Panc1 (cell line): ENCODE measurements at regions not wholly inside any gene's neighbourhood (a gene's known extent, or its start where the extent isn't known, plus 50 kb on each side); places are given as distances from the start of the nearest gene placed in this dataset.

Source experiments
- ATAC-seq: fragments of 200-7000 bp; cut with Tn5 transposase; 2 replicates; pipeline ENCODE4 v1.9.1; 2020; ENCODE audit warnings: mild to moderate bottlenecking, moderate library complexity
- BruUV-seq: library from RNA; stranded (reverse); fragments of 400-500 nt; replicated peaks from 2 replicates; lab custom pipeline; 2021; lab: Mats Ljungman, UMichigan
- CTCF ChIA-PET: fragments of 300-600 bp; sonication (Branson Sonifier 250); formaldehyde crosslinking; loops from one replicate; lab custom pipeline; 2022; ENCODE audit warnings: antibody characterized with exemption; lab: Charles Lee
- POLR2A ChIA-PET: fragments of 300-600 bp; sonication (Branson Sonifier 250); formaldehyde crosslinking; loops from one replicate; lab custom pipeline; 2022; ENCODE audit warnings: antibody characterized with exemption; lab: Charles Lee
- DNase-seq: peaks from one replicate; pipeline ENCODE4 v3.0.0-alpha.2; 2010; ENCODE audit warnings: low read depth, low spot score
- H3K27ac ChIP-seq: 2 replicates; pipeline ENCODE4 v1.5.1; 2011; ENCODE audit warnings: mild to moderate bottlenecking, low read length, inconsistent platforms
- H3K27me3 ChIP-seq: fragments of 200-500 bp; sonication (Bioruptor generic); 2 replicates; pipeline ENCODE4 v1.6.0; 2014; ENCODE audit warnings: low read length, inconsistent platforms; ENCODE audit not compliant: control insufficient read depth, insufficient read depth
- H3K36me3 ChIP-seq: fragments of 200-500 bp; sonication (Bioruptor generic); 2 replicates; pipeline ENCODE4 v1.5.1; 2014; ENCODE audit warnings: inconsistent platforms, mild to moderate bottlenecking, low read length, moderate library complexity; ENCODE audit not compliant: control insufficient read depth, insufficient read depth
- H3K4me1 ChIP-seq: 2 replicates; pipeline ENCODE4 v1.5.1; 2011; ENCODE audit warnings: inconsistent platforms, mild to moderate bottlenecking, low read length, moderate library complexity; ENCODE audit not compliant: control insufficient read depth, insufficient read depth
- H3K4me3 ChIP-seq, 2 experiments: 2 replicates each; pipeline ENCODE4 v1.5.1; 2011 to 2012; ENCODE audit warnings: low read depth in 2 of 2, low read length in 2 of 2, mild to moderate bottlenecking in 2 of 2, inconsistent platforms in 1 of 2, moderate library complexity in 1 of 2
- H3K9me3 ChIP-seq: fragments of 200-500 bp; sonication (Bioruptor generic); 2 replicates; pipeline ENCODE4 v1.5.1; 2014; ENCODE audit warnings: low read depth, mild to moderate bottlenecking, inconsistent platforms, low read length, moderate library complexity; ENCODE audit not compliant: control insufficient read depth, insufficient read depth
- CTCF ChIP-seq: fragments of 450-650 bp; IDR thresholded peaks from 2 replicates; pipeline ENCODE4 v1.5.1; 2017; ENCODE audit warnings: mild to moderate bottlenecking
- POLR2AphosphoS5 ChIP-seq: IDR thresholded peaks from 2 replicates; pipeline ENCODE4 v1.6.1; 2012; ENCODE audit warnings: mild to moderate bottlenecking, low read depth, low read length, moderate library complexity
- REST ChIP-seq, 2 experiments: IDR thresholded peaks; 2 replicates each; pipeline ENCODE4 v1.6.1; 2011 to 2012; ENCODE audit warnings: low read depth in 2 of 2, control low read depth in 1 of 2, low read length in 1 of 2, mild to moderate bottlenecking in 1 of 2, moderate library complexity in 1 of 2; ENCODE audit not compliant: insufficient read depth in 1 of 2
- SIN3A ChIP-seq: IDR thresholded peaks from 2 replicates; pipeline ENCODE4 v1.6.1; 2012; ENCODE audit warnings: low read depth, mild to moderate bottlenecking, low read length, moderate library complexity, borderline replicate concordance; ENCODE audit not compliant: insufficient read depth
- TCF7L2 ChIP-seq: IDR thresholded peaks from 2 replicates; pipeline ENCODE4 v1.6.1; 2011; ENCODE audit warnings: mild to moderate bottlenecking, low read depth, low read length, inconsistent platforms
- in situ Hi-C: cut with HindIII; loops from 2 replicates; pipeline ENCODE4 v1.10.0; 2016; ENCODE audit warnings: low sequenced_read_pairs, low pct_unique_long_range_greater_than_20kb
- intact Hi-C: fragments of 100-400 bp; cut with micrococcal nuclease; formaldehyde crosslinking; loops from one replicate; pipeline ENCODE4 v1.10.0; 2022; ENCODE audit not compliant: unreplicated experiment

GRCh38 chr17:13202835-13203234, 185.0 kb upstream of the ELAC2 start:
- H3K4me3 ChIP-seq = no peak overlapping the region
- intact Hi-C loops = no loop called here
- POLR2A ChIA-PET = no interaction called here
- BruUV-seq = no TSS peak
- no peaks in the 10 kb centered on the region for H3K27me3 ChIP-seq
- no peak for DNase-seq
- no peaks in the 10 kb centered on the region for H3K36me3 ChIP-seq
- H3K4me1 ChIP-seq = no peaks in the 10 kb centered on the region
- H3K9me3 ChIP-seq = no peaks in the 10 kb centered on the region
- TF ChIP-seq POLR2AphosphoS5 = no peak
- no peak for TF ChIP-seq CTCF
- TF ChIP-seq SIN3A = no peak
- TF ChIP-seq TCF7L2 = no peak
- no peak for TF ChIP-seq REST (IDR thresholded peaks at IDR 0.05; ENCODE audit: insufficient read depth in 1 of 2, low read depth in 2 of 2, low read length in 1 of 2)
- CTCF ChIA-PET = no interaction called here
- H3K27ac ChIP-seq = no peak overlapping the region
- in situ Hi-C loops = no loop called here
- no peak for ATAC-seq

- ATAC-seq (no peak), DNase-seq (no peak)
- no peaks in the 10 kb centered on the region for H3K36me3 ChIP-seq
- ChIA-PET POLR2A (no interaction called here), CTCF (no interaction called here)
- no peaks in the 10 kb centered on the region for H3K27me3 ChIP-seq
- intact Hi-C loops = no loop called here
- no TSS peak for BruUV-seq
- H3K4me3 ChIP-seq = no peak overlapping the region
- no peak for TF ChIP-seq CTCF
- TF ChIP-seq REST (IDR thresholded peaks at IDR 0.05; ENCODE audit: insufficient read depth in 1 of 2, low read depth in 2 of 2, low read length in 1 of 2) = no peak
- TF ChIP-seq TCF7L2 = no peak
- no peak for TF ChIP-seq SIN3A
- no peak for TF ChIP-seq POLR2AphosphoS5
- no peaks in the 10 kb centered on the region for H3K9me3 ChIP-seq
- H3K27ac ChIP-seq = no peak overlapping the region
- no peaks in the 10 kb centered on the region for H3K4me1 ChIP-seq
- in situ Hi-C loops = no loop called here
Measured at GRCh38 chr17:13200671-13201070, 182.8 kb upstream of the ELAC2 start.
